Ovary (tissue), 7 donors: ENCODE measurements at regions not wholly inside any gene's neighbourhood (a gene's known extent, or its start where the extent isn't known, plus 50 kb on each side); places are given as distances from the start of the nearest gene placed in this dataset.

Experiments
- DNase-seq, 5 donors: peaks; one replicate each; pipeline ENCODE4 v3.0.0-alpha.2; 2019 to 2020
- H3K27ac ChIP-seq, 2 donors: fragments of 200-600 bp; one replicate each; pipeline versions ENCODE4 v1.5.1 to v1.8.0; 2019 to 2022
- H3K27me3 ChIP-seq: fragments of 200-600 bp; one replicate; pipeline ENCODE4 v1.8.0; 2022
- H3K36me3 ChIP-seq: fragments of 200-600 bp; sonication (generic); one replicate; pipeline ENCODE4 v1.5.1; 2019
- H3K4me1 ChIP-seq: one replicate; pipeline ENCODE4 v1.8.1; 2013; ENCODE audit warnings: mild to moderate bottlenecking, moderate library complexity; ENCODE audit not compliant: insufficient read depth
- H3K4me3 ChIP-seq: fragments of 200-600 bp; sonication (generic); one replicate; pipeline ENCODE4 v1.5.1; 2017
- H3K9me3 ChIP-seq, 2 donors: fragments of 200-600 bp in 1 of 2; sonication (generic) in 1 of 2; one replicate each; pipeline versions ENCODE4 v1.5.1 to v1.8.1; 2013 to 2019; ENCODE audit warnings: mild to moderate bottlenecking in 1 of 2, moderate library complexity in 1 of 2
- CTCF ChIP-seq, 3 donors: fragments of 450-650 bp in 2 of 3; fragments of 200-600 bp in 1 of 3; IDR thresholded peaks; one replicate each; pipeline versions ENCODE4 v1.5.1 to v1.8.0; 2016 to 2022; ENCODE audit warnings: antibody characterized with exemption in 3 of 3, mild to moderate bottlenecking in 1 of 3
- EP300 ChIP-seq: sonication (generic); formaldehyde crosslinking; IDR thresholded peaks from one replicate; pipeline ENCODE4 v1.6.1; 2017; ENCODE audit warnings: antibody characterized with exemption
- POLR2A ChIP-seq: fragments of 450-650 bp; IDR thresholded peaks from one replicate; pipeline ENCODE4 v1.6.1; 2017; ENCODE audit warnings: antibody characterized with exemption, mild to moderate bottlenecking, moderate library complexity
- WGBS, 3 donors: extraction: QIAGEN DNeasy Blood & Tissue Kit in 1 of 3; methylation state at CpG; one replicate each; pipeline versions ENCODE4 v1.1.5 to v1.1.7; 2013 to 2017; 5-methylcytosine and 5-hydroxymethylcytosine counted together
- intact Hi-C, 4 donors: fragments of 100-400 bp; cut with DNase I; formaldehyde crosslinking; loops; one replicate each; pipeline versions ENCODE4 v1.11.0 to v1.15.1; 2022 to 2023
- donor health status: DM: no; HTN: no; CAD: no; lungs with moderate emphysema.
- donor health status: DM: no; HTN: no; CAD: no.
- donor health status: Bipolar disorder and iron deficiency.
- donor health status: DM: no; HTN: no; CAD: no.
- donor health status: DM: yes; HTN: yes; CAD: no.

DNA sequence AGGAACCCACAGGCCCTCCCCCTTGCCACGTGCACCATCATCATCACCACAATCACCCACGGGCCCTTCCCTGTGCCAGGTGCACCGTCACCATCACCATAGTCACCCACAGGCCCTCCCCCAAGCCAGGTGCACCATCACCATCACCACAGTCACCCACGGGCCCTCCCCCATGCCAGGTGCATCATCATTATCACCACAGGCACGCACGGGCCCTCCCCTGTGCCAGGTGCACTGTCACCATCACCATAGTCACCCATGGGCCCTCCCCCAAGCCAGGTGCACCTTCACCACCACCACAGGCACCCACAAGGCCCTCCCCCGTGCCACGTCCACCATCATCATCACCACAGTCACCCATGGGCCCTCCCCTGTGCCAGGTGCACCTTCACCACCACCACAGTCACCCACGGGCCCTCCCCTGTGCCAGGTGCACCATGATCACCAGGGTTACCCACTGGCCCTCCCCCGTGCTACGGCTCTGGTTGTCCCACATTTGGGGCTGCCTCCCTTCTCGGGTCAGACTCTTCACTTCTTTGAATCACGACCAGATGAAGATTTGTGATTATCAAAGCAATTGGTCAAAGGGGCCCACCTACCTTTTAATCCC is 69.1 kb upstream of the OLFM1 start:
- TF ChIP-seq EP300 (no peak), CTCF (IDR thresholded peaks at IDR 0.05) (no peak), POLR2A (no peak)
- Histone ChIP-seq H3K4me1 (no peaks in the 10 kb centered on the region), H3K27me3 (no peaks in the 10 kb centered on the region), H3K27ac (no peak overlapping the region), H3K36me3 (no peaks in the 10 kb centered on the region), H3K9me3 (no peaks in the 10 kb centered on the region), H3K4me3 (no peak overlapping the region)
- WGBS, 3 donors = 85 to 87% (median 86%) methylated on average over 13 of the region's 13 CpGs
- intact Hi-C loops = loop anchor here in 1 of 4 donors (10.0 kb wide), 1 partner anchor 56 kb away; no protein-coding TSS in a partner anchor
- DNase-seq = no peak

GRCh38 chr9:135019224-135019623 is 68.2 kb upstream of the OLFM1 start:
- intact Hi-C loops = loop anchor here in 1 of 4 donors (10.0 kb wide), 1 partner anchor 56 kb away; no protein-coding TSS in a partner anchor
- no peak for TF ChIP-seq EP300
- TF ChIP-seq CTCF (IDR thresholded peaks at IDR 0.05) = no peak
- no peak for TF ChIP-seq POLR2A

DNA sequence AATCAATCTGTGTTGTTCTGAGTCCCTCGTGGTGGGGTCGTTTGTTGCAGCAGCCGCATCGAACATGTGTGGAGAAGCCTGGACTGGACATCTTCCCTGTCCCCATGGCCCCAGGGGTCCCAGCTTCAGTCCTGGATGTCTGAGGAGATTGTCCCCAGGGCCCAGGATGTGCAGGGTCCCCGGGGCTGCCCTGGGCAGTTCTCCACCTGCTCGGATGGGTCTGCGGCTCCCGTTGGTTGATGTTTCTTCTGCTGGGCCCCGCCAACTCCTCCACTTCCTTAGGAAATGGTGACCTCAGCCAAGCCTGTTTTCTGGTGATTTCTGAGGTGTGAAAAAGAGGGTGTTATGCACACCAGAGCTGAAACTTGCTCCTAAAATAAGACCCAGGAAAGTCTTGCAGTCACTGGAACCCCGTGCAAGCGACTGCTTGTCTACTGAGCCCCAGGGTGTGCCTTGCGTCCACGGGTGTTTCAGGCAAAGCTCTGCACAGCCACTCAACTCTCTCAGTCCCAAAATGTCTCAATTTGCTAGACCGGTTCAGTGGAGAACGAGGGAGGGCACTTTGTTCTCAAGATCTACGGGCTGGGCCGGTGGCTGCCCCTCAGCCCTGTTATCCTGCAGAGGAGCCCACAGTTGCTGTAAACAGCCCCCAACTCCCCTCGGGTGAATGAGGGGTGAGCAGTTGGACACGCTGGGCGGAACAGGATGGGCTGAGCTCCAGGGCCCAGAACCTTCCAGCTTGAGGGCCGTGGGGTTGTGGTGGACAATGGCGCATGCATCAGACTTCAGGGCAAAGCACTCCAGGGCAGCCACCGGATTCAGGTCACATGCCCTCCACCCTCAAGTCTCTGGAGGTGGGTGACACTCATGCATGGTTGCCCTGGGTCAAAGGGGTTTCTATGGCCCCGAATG is 66.7 kb upstream of the OLFM1 start:
- H3K27ac ChIP-seq = no peak overlapping the region

More at GRCh38 chr9:135019224-135019623, 68.2 kb upstream of the OLFM1 start:
- Histone ChIP-seq H3K27ac (no peak overlapping the region), H3K27me3 (no peaks in the 10 kb centered on the region), H3K4me1 (no peaks in the 10 kb centered on the region), H3K4me3 (no peak overlapping the region), H3K9me3 (no peaks in the 10 kb centered on the region), H3K36me3 (no peaks in the 10 kb centered on the region)
- WGBS, 3 donors = 88 to 95% (median 94%) methylated on average over 5 of the region's 5 CpGs
- no peak for DNase-seq

GRCh38 chr9:135021393-135021789 is 66.1 kb upstream of the OLFM1 start:
- H3K4me3 ChIP-seq = no peak overlapping the region
- 78 to 84% (median 79%) methylated on average over 8 of the region's 8 CpGs for WGBS, 3 donors
- H3K27me3 ChIP-seq = no peaks in the 10 kb centered on the region
- no peaks in the 10 kb centered on the region for H3K9me3 ChIP-seq
- H3K36me3 ChIP-seq = no peaks in the 10 kb centered on the region
- no peaks in the 10 kb centered on the region for H3K4me1 ChIP-seq
- no peak for DNase-seq
- intact Hi-C loops = no loop called here
- H3K27ac ChIP-seq = no peak overlapping the region
- no peak for TF ChIP-seq POLR2A
- TF ChIP-seq CTCF (IDR thresholded peaks at IDR 0.05) = no peak
- no peak for TF ChIP-seq EP300

More for the DNA sequence above, 66.7 kb upstream of the OLFM1 start:
- WGBS, 3 donors = 71 to 77% (median 71%) methylated on average over 24 of the region's 24 CpGs
- Histone ChIP-seq H3K4me3 (no peak overlapping the region), H3K27me3 (no peaks in the 10 kb centered on the region), H3K36me3 (no peaks in the 10 kb centered on the region), H3K9me3 (no peaks in the 10 kb centered on the region), H3K4me1 (no peaks in the 10 kb centered on the region)
- no peak for DNase-seq
- TF ChIP-seq CTCF (IDR thresholded peaks at IDR 0.05) = no peak
- TF ChIP-seq POLR2A = no peak
- TF ChIP-seq EP300 = no peak
- intact Hi-C loops = no loop called here
